Naive thymus-derived CD8-positive, alpha-beta T cell (primary cell): ENCODE measurements at regions not wholly inside any gene's neighbourhood (a gene's known extent, or its start where the extent isn't known, plus 50 kb on each side); places are given as distances from the start of the nearest gene placed in this dataset.
"Not testable (repeated sequence)": the region's sequence is repeated elsewhere in the genome, so short reads cannot be mapped to it uniquely, and the experiment has no call there.

Experiments
- ATAC-seq, 2 donors: fragments of 150-1000 bp; cut with Tn5 transposase in 1 of 2; sonication (Bioruptor Pico), chemical (Tn5 transposase) in 1 of 2; 1 replicate in 1 of 2; 2 replicates in 1 of 2; pipeline ENCODE4 v1.10.0; 2021; ENCODE audit warnings: mild to moderate bottlenecking in 2 of 2, moderate library complexity in 2 of 2
- POLR2A ChIA-PET: fragments of 350-600 bp; sonication (Branson Sonifier 250); formaldehyde crosslinking; loops from one replicate; lab custom pipeline; 2021; ENCODE audit warnings: antibody characterized with exemption; lab: Charles Lee
- DNase-seq, 10 donors: peaks; one replicate each; pipeline versions ENCODE4 v3.0.0 to v3.0.0-alpha.2; 2020 to 2022
- H3K27ac Mint-ChIP-seq, 10 donors: one replicate each; pipeline ENCODE4 v1.8.0; 2020 to 2022; ENCODE audit warnings: mild to moderate bottlenecking in 10 of 10, mixed read lengths in 10 of 10, moderate library complexity in 4 of 10, inconsistent platforms in 1 of 10
- H3K27me3 Mint-ChIP-seq, 5 donors: one replicate each; pipeline ENCODE4 v1.8.0; 2021 to 2022; ENCODE audit warnings: mixed read lengths in 5 of 5
- H3K36me3 Mint-ChIP-seq, 3 donors: one replicate each; pipeline ENCODE4 v1.8.0; 2020 to 2022; ENCODE audit warnings: mixed read lengths in 3 of 3, mild to moderate bottlenecking in 2 of 3, inconsistent platforms in 1 of 3
- H3K4me1 Mint-ChIP-seq, 4 donors: one replicate each; pipeline ENCODE4 v1.8.0; 2021 to 2022; ENCODE audit warnings: mixed read lengths in 4 of 4
- H3K4me3 Mint-ChIP-seq, 10 donors: one replicate each; pipeline ENCODE4 v1.8.0; 2020 to 2022; ENCODE audit warnings: mild to moderate bottlenecking in 10 of 10, mixed read lengths in 10 of 10, moderate library complexity in 6 of 10, inconsistent platforms in 1 of 10
- H3K9me3 Mint-ChIP-seq, 9 donors: one replicate each; pipeline ENCODE4 v1.8.0; 2020 to 2022; ENCODE audit warnings: mixed read lengths in 9 of 9, mild to moderate bottlenecking in 3 of 9, inconsistent platforms in 1 of 9, moderate library complexity in 1 of 9

DNA sequence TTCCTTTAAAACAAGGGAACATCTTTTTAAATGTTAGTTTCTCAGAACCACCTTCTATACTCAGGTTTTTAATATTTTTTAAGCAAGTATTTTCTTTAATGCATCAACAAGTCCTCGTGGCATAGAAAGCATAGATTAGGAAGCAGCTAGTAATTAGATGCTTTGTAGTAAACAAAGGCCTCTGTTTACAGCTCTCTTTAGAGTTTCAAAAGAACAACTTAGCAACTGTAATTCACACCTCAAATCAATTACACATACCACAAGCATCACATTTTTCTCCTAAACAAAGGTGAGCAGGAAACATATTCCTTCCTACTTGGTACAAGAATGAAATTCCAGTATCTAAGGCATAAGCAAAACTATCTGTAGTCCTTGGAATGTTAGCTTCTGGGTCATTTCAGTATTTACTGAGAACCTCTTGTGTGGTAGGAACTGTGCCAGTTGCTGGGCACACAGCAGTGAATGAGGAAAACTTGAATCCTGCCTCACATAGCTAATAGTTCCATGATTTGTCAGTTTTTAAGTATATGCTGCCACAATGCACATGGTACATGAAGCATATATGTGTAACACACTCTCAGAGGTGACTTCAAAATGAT lies 249.1 kb downstream of the CEMIP2 start:
- Mint-ChIP-seq H3K27me3 (peaks cover 0 to 47% (median 12%) of the 10 kb centered on the region in 5 donors), H3K9me3 (no peaks in the 10 kb centered on the region)

DNA sequence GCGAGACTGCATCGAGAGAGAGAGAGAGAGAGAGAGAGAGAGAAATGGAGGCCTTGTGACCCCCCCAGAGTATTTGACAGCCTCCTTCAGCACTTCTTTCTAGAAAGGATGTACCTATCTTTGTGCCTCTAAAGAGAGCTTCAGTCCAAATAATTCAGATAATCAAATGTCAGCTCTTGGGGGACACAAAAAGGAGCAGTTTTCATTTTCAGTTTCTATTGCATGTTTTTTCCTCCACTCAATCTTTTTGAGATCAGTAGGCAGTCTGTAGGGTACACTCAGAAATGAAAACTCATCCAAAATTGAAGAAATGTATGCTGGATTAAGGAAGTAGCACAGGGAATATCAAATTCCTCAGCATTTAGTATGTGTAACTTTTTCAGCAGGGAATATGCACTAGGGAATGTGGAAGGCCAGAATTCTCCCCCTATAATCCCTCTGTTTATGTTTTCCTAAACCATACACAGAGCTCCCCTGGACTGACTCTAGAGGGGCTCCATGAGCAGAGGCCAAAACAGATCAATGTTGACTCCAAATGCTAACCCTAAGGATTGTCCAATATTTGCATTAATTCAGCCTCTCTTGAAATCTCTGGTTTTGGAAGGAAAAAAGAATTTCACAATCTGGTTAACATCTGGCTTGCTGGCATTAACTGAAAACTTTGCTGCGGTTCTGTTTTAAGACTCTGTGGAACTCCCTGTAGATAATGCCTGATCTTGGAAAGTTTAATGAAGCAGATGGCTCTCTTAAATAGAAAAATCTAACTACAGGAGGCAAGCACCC lies 250.1 kb downstream of the CEMIP2 start:
- H3K27ac Mint-ChIP-seq, result no peak overlapping the region
- no peaks in the 10 kb centered on the region for H3K4me1 Mint-ChIP-seq
- POLR2A ChIA-PET, result no interaction called here
- H3K27me3 Mint-ChIP-seq, result peaks cover 0 to 47% (median 12%) of the 10 kb centered on the region in 5 donors
- DNase-seq (no peak), ATAC-seq (no peak)
- no peak overlapping the region for H3K4me3 Mint-ChIP-seq
- no peaks in the 10 kb centered on the region for H3K9me3 Mint-ChIP-seq
- no peaks in the 10 kb centered on the region for H3K36me3 Mint-ChIP-seq

More for the DNA sequence above, 249.1 kb downstream of the CEMIP2 start:
- no peak for DNase-seq
- Mint-ChIP-seq H3K36me3 (no peaks in the 10 kb centered on the region), H3K4me1 (no peaks in the 10 kb centered on the region), H3K27ac (no peak overlapping the region), H3K4me3 (no peak overlapping the region)
- POLR2A ChIA-PET, result no interaction called here
- ATAC-seq, result no peak

DNA sequence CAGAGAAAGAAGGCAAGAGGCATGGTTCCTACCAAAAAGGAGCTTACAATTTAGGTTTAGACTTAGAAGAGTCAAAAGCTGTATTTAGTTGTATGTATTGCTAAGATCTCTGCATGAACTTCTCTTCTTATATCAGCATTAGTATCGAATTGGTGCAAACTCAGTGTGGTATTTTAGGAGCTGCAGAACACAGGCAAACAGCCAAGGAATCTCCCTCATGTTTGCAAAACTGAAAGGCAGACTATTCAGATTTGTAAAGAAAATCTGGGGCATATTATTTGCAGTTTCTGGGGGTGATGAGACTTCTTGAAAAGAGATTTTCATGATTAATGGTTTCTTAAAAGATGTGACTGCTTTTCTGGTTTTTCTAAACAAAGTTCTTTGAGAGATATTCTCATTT lies 252.7 kb downstream of the CEMIP2 start:
- H3K27me3 Mint-ChIP-seq, result peaks cover 6 to 23% (median 8%) of the 10 kb centered on the region in 5 donors
- POLR2A ChIA-PET, result no interaction called here
- H3K4me1 Mint-ChIP-seq, result no peaks in the 10 kb centered on the region
- H3K9me3 Mint-ChIP-seq, result peaks cover 0 to 2% (median 0%) of the 10 kb centered on the region in 9 donors
- H3K27ac Mint-ChIP-seq, result no peak overlapping the region
- H3K4me3 Mint-ChIP-seq, result no peak overlapping the region
- ATAC-seq (no peak), DNase-seq (no peak)
- no peaks in the 10 kb centered on the region for H3K36me3 Mint-ChIP-seq

DNA sequence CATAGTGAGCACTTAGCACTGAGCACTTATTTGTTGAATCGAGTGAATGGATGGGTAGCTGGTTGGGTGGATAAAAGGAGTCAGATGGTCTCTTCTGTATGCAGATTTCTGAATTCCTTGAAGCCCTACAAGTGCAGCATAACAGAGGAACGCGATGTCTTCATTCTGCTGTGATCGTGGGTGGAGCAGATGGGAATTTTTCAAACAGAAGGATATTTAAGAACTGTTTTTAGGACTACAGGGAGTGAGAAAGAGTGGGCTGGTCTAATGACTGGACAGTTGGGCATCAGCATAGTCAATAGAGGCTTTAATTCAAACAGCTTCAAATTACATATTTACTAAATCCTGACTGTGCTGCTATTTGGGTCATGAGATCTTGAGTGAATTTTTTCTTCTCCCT lies 253.2 kb downstream of the CEMIP2 start:
- ATAC-seq (no peak), DNase-seq (no peak)
- POLR2A ChIA-PET, result no interaction called here
- Mint-ChIP-seq H3K27me3 (peaks cover 6 to 23% (median 9%) of the 10 kb centered on the region in 5 donors), H3K27ac (no peak overlapping the region), H3K4me1 (no peaks in the 10 kb centered on the region), H3K4me3 (no peak overlapping the region), H3K9me3 (peaks cover 0 to 2% (median 0%) of the 10 kb centered on the region in 9 donors), H3K36me3 (no peaks in the 10 kb centered on the region)

DNA sequence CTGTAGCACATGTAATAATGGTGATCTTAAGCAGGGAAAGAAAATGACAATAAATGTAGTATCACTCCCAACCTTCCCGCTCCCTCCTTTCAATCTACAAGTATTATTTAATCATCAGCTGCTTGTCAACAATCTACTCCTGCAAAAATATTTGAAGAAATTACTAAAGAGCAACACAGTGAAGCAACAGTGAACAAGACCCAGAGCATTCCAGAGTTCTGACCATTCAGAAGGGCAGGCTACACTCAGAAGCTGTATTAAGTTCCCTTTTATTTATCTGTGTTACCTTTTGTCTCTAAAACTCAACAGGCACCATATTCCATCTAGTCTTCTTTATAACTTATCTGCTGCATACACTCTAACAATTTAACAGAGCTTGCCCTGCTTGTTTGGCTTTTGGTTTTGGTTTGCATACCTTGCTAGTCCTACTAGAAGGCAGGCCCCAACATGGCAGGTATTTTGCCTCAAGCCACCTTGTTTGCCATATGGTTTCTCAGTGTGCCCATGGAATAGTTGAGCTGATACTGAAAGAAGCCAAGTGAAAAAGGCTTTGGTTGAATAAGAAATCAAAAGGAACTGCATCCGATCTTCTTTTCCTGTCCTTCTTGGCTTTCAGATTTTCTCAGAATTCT lies 253.9 kb downstream of the CEMIP2 start:
- peaks cover 0 to 2% (median 0%) of the 10 kb centered on the region in 9 donors for H3K9me3 Mint-ChIP-seq
- H3K27me3 Mint-ChIP-seq, result peaks cover 6 to 23% (median 8%) of the 10 kb centered on the region in 5 donors
- H3K27ac Mint-ChIP-seq, result no peak overlapping the region
- no peaks in the 10 kb centered on the region for H3K4me1 Mint-ChIP-seq
- no peaks in the 10 kb centered on the region for H3K36me3 Mint-ChIP-seq
- ATAC-seq, result no peak
- POLR2A ChIA-PET, result no interaction called here
- no peak overlapping the region for H3K4me3 Mint-ChIP-seq
- no peak for DNase-seq

- H3K4me3 Mint-ChIP-seq, result no peak overlapping the region
- H3K4me1 Mint-ChIP-seq, result no peaks in the 10 kb centered on the region
- ATAC-seq (peak in 1 of 2 donors; percentile 25), DNase-seq (no peak)
- POLR2A ChIA-PET, result no interaction called here
- H3K36me3 Mint-ChIP-seq, result no peaks in the 10 kb centered on the region
- H3K9me3 Mint-ChIP-seq, result peaks cover 0 to 2% (median 0%) of the 10 kb centered on the region in 9 donors
- peaks cover 3 to 20% (median 6%) of the 10 kb centered on the region in 5 donors for H3K27me3 Mint-ChIP-seq
- no peak overlapping the region for H3K27ac Mint-ChIP-seq
Measured at GRCh38 chr9:71509054-71509453, 259.3 kb downstream of the CEMIP2 start.

DNA sequence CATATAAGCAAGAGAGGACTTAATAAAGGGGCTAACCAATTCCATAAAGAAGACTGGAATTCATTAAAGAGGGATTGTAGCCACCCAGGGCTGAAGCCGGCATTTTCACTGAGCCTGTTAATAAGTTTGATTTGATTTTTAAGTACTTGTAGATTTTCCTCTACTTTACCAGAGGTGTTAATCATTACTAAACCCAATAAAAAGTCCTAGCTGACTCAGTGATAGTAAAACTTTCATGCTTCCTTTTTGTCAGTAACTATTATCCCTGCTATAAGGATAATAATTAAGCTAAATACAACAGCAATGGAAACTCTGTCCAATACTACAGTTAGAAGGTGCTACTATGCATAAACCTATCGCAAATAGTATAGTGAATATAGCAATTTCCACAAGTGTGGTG lies 260.2 kb downstream of the CEMIP2 start:
- H3K9me3 Mint-ChIP-seq, ATAC-seq, H3K4me3 Mint-ChIP-seq, H3K4me1 Mint-ChIP-seq, H3K27ac Mint-ChIP-seq, POLR2A ChIA-PET, DNase-seq, H3K36me3 Mint-ChIP-seq: not testable (repeated sequence)
- H3K27me3 Mint-ChIP-seq, result peaks cover 3 to 29% (median 6%) of the 10 kb centered on the region in 5 donors

- H3K27ac Mint-ChIP-seq, result no peak overlapping the region
- H3K36me3 Mint-ChIP-seq, result no peaks in the 10 kb centered on the region
- no peak overlapping the region for H3K4me3 Mint-ChIP-seq
- no peak for DNase-seq
- H3K4me1 Mint-ChIP-seq, result no peaks in the 10 kb centered on the region
- H3K27me3 Mint-ChIP-seq, result peaks cover 2 to 29% (median 4%) of the 10 kb centered on the region in 5 donors
- peaks cover 0 to 6% (median 0%) of the 10 kb centered on the region in 9 donors for H3K9me3 Mint-ChIP-seq
- ATAC-seq, result no peak
- POLR2A ChIA-PET, result no interaction called here
Measured at GRCh38 chr9:71506821-71507220, 261.5 kb downstream of the CEMIP2 start.

GRCh38 chr9:71504636-71505035 lies 263.7 kb downstream of the CEMIP2 start:
- H3K36me3 Mint-ChIP-seq, result no peaks in the 10 kb centered on the region

DNA sequence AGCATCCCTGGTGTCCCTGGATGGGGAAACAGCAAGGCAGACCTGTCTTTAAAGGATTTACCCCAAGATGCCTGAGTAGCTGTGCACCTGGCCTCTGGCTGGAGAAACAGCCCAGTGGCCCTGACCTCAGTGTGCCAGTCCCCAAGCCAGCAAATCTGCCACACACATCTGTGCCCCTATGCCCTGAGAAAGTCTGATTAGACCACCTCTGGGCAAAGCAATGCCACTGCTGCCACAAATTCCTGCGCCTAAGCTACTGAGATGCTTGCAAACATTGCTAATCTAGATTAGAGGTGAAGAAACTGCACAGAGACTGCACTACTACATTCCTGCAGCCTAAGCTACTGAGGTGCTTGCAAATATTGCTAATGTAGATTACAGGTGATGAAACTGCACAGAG lies 269.6 kb downstream of the CEMIP2 start:
- POLR2A ChIA-PET, result no interaction called here
- no peak for DNase-seq

More at GRCh38 chr9:71504636-71505035, 263.7 kb downstream of the CEMIP2 start:
- ATAC-seq, result no peak
- no peaks in the 10 kb centered on the region for H3K4me1 Mint-ChIP-seq
- H3K4me3 Mint-ChIP-seq, result no peak overlapping the region
- peaks cover 0 to 15% (median 2%) of the 10 kb centered on the region in 9 donors for H3K9me3 Mint-ChIP-seq
- no peak for DNase-seq
- peaks cover 0 to 41% (median 1%) of the 10 kb centered on the region in 5 donors for H3K27me3 Mint-ChIP-seq
- no peak overlapping the region for H3K27ac Mint-ChIP-seq
- POLR2A ChIA-PET, result no interaction called here

DNA sequence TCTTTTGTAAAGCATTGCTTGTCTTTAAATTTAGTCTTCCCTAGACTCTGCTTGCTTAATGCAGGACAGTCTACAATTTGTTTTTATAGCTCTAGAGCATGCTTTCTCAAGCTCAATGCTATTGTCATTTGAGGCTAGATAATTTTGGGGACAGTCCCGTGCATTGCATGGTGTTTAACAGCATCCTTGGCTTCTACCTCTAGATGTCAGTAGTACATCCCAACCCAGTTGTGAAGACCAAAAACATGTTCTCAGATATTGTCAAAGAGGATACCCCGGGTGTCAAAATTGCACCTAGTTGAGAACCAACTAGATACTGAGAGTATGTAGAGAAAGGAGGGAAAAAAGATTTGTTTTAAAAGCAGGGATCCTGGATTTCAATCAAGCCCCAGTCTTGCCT lies 277.5 kb downstream of the CEMIP2 start:
- no peak for DNase-seq
- ATAC-seq, result no peak
- H3K27ac Mint-ChIP-seq, result no peak overlapping the region
- H3K4me3 Mint-ChIP-seq, result no peak overlapping the region
- no peaks in the 10 kb centered on the region for H3K4me1 Mint-ChIP-seq
- POLR2A ChIA-PET, result no interaction called here
- no peaks in the 10 kb centered on the region for H3K36me3 Mint-ChIP-seq
- H3K9me3 Mint-ChIP-seq, result peaks cover 0 to 6% (median 2%) of the 10 kb centered on the region in 9 donors
- H3K27me3 Mint-ChIP-seq, result peaks cover 20 to 63% (median 24%) of the 10 kb centered on the region in 5 donors

More for the DNA sequence above, 269.6 kb downstream of the CEMIP2 start:
- no peak overlapping the region for H3K27ac Mint-ChIP-seq
- ATAC-seq, result no peak
- H3K36me3 Mint-ChIP-seq, result peaks cover 0 to 6% (median 2%) of the 10 kb centered on the region in 3 donors
- H3K4me3 Mint-ChIP-seq, result no peak overlapping the region
- H3K4me1 Mint-ChIP-seq, result no peaks in the 10 kb centered on the region
- peaks cover 0 to 32% (median 13%) of the 10 kb centered on the region in 9 donors for H3K9me3 Mint-ChIP-seq
- H3K27me3 Mint-ChIP-seq, result peaks cover 0 to 19% (median 3%) of the 10 kb centered on the region in 5 donors

DNA sequence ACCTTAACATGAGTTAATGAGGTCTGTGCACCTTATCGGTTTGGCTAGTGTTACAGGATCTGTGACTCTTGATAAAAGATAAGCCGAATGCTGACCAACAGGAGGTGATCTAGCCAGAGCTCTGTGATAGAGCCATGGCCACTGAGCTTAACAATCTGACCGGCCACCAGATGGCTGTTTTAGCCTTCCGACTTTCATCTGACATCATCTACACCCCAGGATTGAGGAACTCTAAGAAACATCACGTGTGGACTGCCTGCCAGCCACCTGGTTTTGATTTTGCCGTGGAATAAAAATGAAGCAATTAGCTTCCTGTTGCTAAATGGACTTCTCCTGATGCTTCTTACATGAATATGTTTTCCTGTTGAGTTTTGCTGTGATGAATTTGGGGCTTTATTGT lies 281.3 kb downstream of the CEMIP2 start:
- POLR2A ChIA-PET, result no interaction called here
- peaks cover 23 to 57% (median 27%) of the 10 kb centered on the region in 5 donors for H3K27me3 Mint-ChIP-seq
- no peaks in the 10 kb centered on the region for H3K9me3 Mint-ChIP-seq
- H3K27ac Mint-ChIP-seq, result no peak overlapping the region
- no peak overlapping the region for H3K4me3 Mint-ChIP-seq
- H3K36me3 Mint-ChIP-seq, result no peaks in the 10 kb centered on the region
- DNase-seq (no peak), ATAC-seq (no peak)
- H3K4me1 Mint-ChIP-seq, result no peaks in the 10 kb centered on the region

DNA sequence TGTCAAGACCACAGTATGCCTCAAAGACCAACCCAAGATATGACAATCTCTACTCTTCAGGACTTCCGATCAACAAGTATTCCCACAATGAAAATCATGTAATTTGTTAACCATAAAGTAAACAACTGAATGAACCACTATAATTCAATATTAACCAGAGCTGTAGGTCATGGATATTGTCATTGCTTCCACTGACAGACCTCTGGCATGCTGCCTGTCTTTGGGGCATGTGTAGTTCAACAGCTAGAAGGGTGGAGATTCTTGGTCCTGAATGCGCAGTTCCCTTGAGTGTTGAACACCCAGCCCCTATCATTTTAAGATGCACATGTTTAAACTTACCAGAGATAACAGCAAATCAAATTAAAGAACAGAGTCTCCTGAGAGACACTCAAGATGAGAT lies 283.0 kb downstream of the CEMIP2 start:
- Mint-ChIP-seq H3K27ac (no peak overlapping the region), H3K36me3 (no peaks in the 10 kb centered on the region), H3K4me1 (no peaks in the 10 kb centered on the region), H3K4me3 (no peak overlapping the region), H3K27me3 (peaks cover 16 to 46% (median 21%) of the 10 kb centered on the region in 5 donors), H3K9me3 (no peaks in the 10 kb centered on the region)
- no peak for DNase-seq
- POLR2A ChIA-PET, result no interaction called here
- ATAC-seq, result no peak
